HEK293 (cell line): ENCODE measurements at regions not wholly inside any gene's neighbourhood (a gene's known extent, or its start where the extent isn't known, plus 50 kb on each side); places are given as distances from the start of the nearest gene placed in this dataset.

Source experiments
- CTCF ChIP-seq: fragments of 450-650 bp; formaldehyde crosslinking; IDR thresholded peaks from 2 replicates; pipeline ENCODE4 v1.5.1; 2016; ENCODE audit warnings: missing biosample characterization, missing genetic modification characterization
- REST ChIP-seq: fragments of 450-650 bp; formaldehyde crosslinking; IDR thresholded peaks from 2 replicates; pipeline ENCODE4 v1.5.1; 2016; ENCODE audit warnings: missing biosample characterization, missing genetic modification characterization
- ZNF274 ChIP-seq, 2 experiments: fragments of 200-500 bp in 1 of 2; fragments of 450-650 bp in 1 of 2; sonication (Bioruptor generic) in 1 of 2; formaldehyde crosslinking in 1 of 2; IDR thresholded peaks; 2 replicates each; pipeline versions ENCODE4 v1.5.1 to v1.6.1; 2014 to 2016; ENCODE audit warnings: borderline replicate concordance in 1 of 2, inconsistent platforms in 1 of 2, low read length in 1 of 2, missing biosample characterization in 1 of 2, missing genetic modification characterization in 1 of 2
- ZNF791 ChIP-seq: fragments of 450-650 bp; formaldehyde crosslinking; IDR thresholded peaks from 2 replicates; pipeline ENCODE4 v1.5.1; 2016; ENCODE audit warnings: missing biosample characterization, missing genetic modification characterization

DNA sequence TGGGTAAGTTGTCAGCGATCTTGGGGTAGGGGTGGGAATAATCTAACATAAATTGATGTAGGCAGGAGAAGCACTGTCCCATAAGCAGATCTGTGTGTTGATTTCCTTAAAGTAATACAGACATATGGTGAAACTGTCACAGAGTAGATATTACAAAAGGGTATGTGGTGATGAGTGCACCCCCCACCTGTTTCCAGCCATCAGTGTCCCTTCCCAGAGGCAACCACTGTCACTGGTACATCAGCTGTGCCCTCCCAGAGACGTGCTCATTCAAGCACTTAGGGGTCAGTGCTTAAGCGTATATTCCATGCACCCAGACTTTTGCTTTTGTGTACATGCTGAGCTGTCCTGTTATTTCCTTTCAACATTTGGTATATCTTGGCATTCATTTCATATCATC is 94.3 kb upstream of the PITX1 start:
- no peak for TF ChIP-seq REST (tag by site-specific recombination)
- no peak for TF ChIP-seq CTCF
- TF ChIP-seq ZNF274 (IDR thresholded peaks at IDR 0.05; ENCODE audit: low read length) = no peak
- TF ChIP-seq ZNF274 (tag by site-specific recombination; IDR thresholded peaks at IDR 0.05; ENCODE audit: borderline replicate concordance) = no peak
- no peak for TF ChIP-seq ZNF791 (tag by site-specific recombination)
